GM12872 (cell line): ENCODE measurements at regions not wholly inside any gene's neighbourhood (a gene's known extent, or its start where the extent isn't known, plus 50 kb on each side); places are given as distances from the start of the nearest gene placed in this dataset.

Experiments
- CTCF ChIP-seq: IDR thresholded peaks from 3 replicates; pipeline ENCODE4 v1.5.1; 2011; ENCODE audit warnings: low read depth, mild to moderate bottlenecking, low read length, moderate library complexity; ENCODE audit not compliant: insufficient read depth

- no peak for TF ChIP-seq CTCF
These were observed 221.2 kb downstream of the PRDM2 start for GRCh38 chr1:13921190-13921589.

GRCh38 chr1:13922466-13923110 is 222.6 kb downstream of the PRDM2 start:
- TF ChIP-seq CTCF = no peak

GRCh38 chr1:13926556-13926955 is 226.6 kb downstream of the PRDM2 start:
- TF ChIP-seq CTCF = no peak

- TF ChIP-seq CTCF = no peak
These were observed 227.7 kb downstream of the PRDM2 start for GRCh38 chr1:13927736-13928135.

- TF ChIP-seq CTCF = no peak
These were observed 229.3 kb downstream of the PRDM2 start for GRCh38 chr1:13929313-13929712.

- TF ChIP-seq CTCF = peak; percentile 77
These were observed 230.2 kb downstream of the PRDM2 start for GRCh38 chr1:13930151-13930550.

GRCh38 chr1:13931226-13931625 is 231.2 kb downstream of the PRDM2 start:
- TF ChIP-seq CTCF = no peak
